ENCODE measurements at regions not wholly inside any gene's neighbourhood (a gene's known extent, or its start where the extent isn't known, plus 50 kb on each side); places are given as distances from the start of the nearest gene placed in this dataset.
"Not testable (repeated sequence)": the region's sequence is repeated elsewhere in the genome, so short reads cannot be mapped to it uniquely, and the experiment has no call there.

- DNase-seq (ENCODE audit: extremely low spot score): no peak
- Histone ChIP-seq H3K27ac (ENCODE audit: low read depth) (no peak overlapping the region), H3K4me3 (ENCODE audit: low read depth, low read length) (no peak overlapping the region), H3K36me3 (ENCODE audit: insufficient read depth) (no peaks in the 10 kb centered on the region), H3K4me1 (ENCODE audit: insufficient read depth) (no peaks in the 10 kb centered on the region)
- 36% methylated on average over 1 of the region's 1 CpG for WGBS
These were observed 1565.9 kb upstream of the WWC1 start for GRCh38 chr5:166725593-166725992.

GRCh38 chr5:166726406-166726805, 1565.0 kb upstream of the WWC1 start:
- 78% methylated on average over 1 of the region's 1 CpG for WGBS
- Histone ChIP-seq H3K27ac (ENCODE audit: low read depth) (no peak overlapping the region), H3K4me3 (ENCODE audit: low read depth, low read length) (no peak overlapping the region), H3K4me1 (ENCODE audit: insufficient read depth) (no peaks in the 10 kb centered on the region), H3K36me3 (ENCODE audit: insufficient read depth) (no peaks in the 10 kb centered on the region)
- DNase-seq (ENCODE audit: extremely low spot score): no peak

GRCh38 chr5:166742951-166743350, 1548.5 kb upstream of the WWC1 start:
- WGBS: 86% methylated on average over 4 of the region's 4 CpGs
- H3K4me3 ChIP-seq (ENCODE audit: low read depth, low read length): not testable (repeated sequence)

GRCh38 chr5:166746506-166746905, 1544.9 kb upstream of the WWC1 start:
- WGBS: 92% methylated on average over 2 of the region's 2 CpGs
- no peaks in the 10 kb centered on the region for H3K4me1 ChIP-seq (ENCODE audit: insufficient read depth)
- H3K36me3 ChIP-seq (ENCODE audit: insufficient read depth): no peaks in the 10 kb centered on the region
- H3K27ac ChIP-seq (ENCODE audit: low read depth): no peak overlapping the region
- no peak overlapping the region for H3K4me3 ChIP-seq (ENCODE audit: low read depth, low read length)
- DNase-seq (ENCODE audit: extremely low spot score): no peak

More at GRCh38 chr5:166742951-166743350, 1548.5 kb upstream of the WWC1 start:
- not testable (repeated sequence) for H3K4me1 ChIP-seq (ENCODE audit: insufficient read depth); H3K36me3 ChIP-seq (ENCODE audit: insufficient read depth); H3K27ac ChIP-seq (ENCODE audit: low read depth); DNase-seq (ENCODE audit: extremely low spot score)

GRCh38 chr5:166750376-166750775, 1541.1 kb upstream of the WWC1 start:
- Histone ChIP-seq H3K4me3 (ENCODE audit: low read depth, low read length) (no peak overlapping the region), H3K36me3 (ENCODE audit: insufficient read depth) (no peaks in the 10 kb centered on the region), H3K27ac (ENCODE audit: low read depth) (no peak overlapping the region), H3K4me1 (ENCODE audit: insufficient read depth) (no peaks in the 10 kb centered on the region)
- DNase-seq (ENCODE audit: extremely low spot score): no peak

- Histone ChIP-seq H3K4me3 (ENCODE audit: low read depth, low read length) (no peak overlapping the region), H3K4me1 (ENCODE audit: insufficient read depth) (no peaks in the 10 kb centered on the region), H3K36me3 (ENCODE audit: insufficient read depth) (no peaks in the 10 kb centered on the region), H3K27ac (ENCODE audit: low read depth) (no peak overlapping the region)
- no peak for DNase-seq (ENCODE audit: extremely low spot score)
These were observed 1533.3 kb upstream of the WWC1 start for GRCh38 chr5:166758151-166758550.

- Histone ChIP-seq H3K27ac (ENCODE audit: low read depth) (no peak overlapping the region), H3K4me1 (ENCODE audit: insufficient read depth) (no peaks in the 10 kb centered on the region), H3K36me3 (ENCODE audit: insufficient read depth) (no peaks in the 10 kb centered on the region), H3K4me3 (ENCODE audit: low read depth, low read length) (no peak overlapping the region)
- DNase-seq (ENCODE audit: extremely low spot score): no peak
- 74% methylated on average over 5 of the region's 5 CpGs for WGBS
These were observed 1523.6 kb upstream of the WWC1 start for GRCh38 chr5:166767858-166768257.

- Histone ChIP-seq H3K4me1 (ENCODE audit: insufficient read depth) (no peaks in the 10 kb centered on the region), H3K36me3 (ENCODE audit: insufficient read depth) (no peaks in the 10 kb centered on the region), H3K4me3 (ENCODE audit: low read depth, low read length) (no peak overlapping the region), H3K27ac (ENCODE audit: low read depth) (no peak overlapping the region)
- WGBS: 48% methylated on average over 2 of the region's 2 CpGs
- DNase-seq (ENCODE audit: extremely low spot score): no peak
These were observed 1522.9 kb upstream of the WWC1 start for GRCh38 chr5:166768536-166768935.

- no peak overlapping the region for H3K4me3 ChIP-seq (ENCODE audit: low read depth, low read length)
- no peak overlapping the region for H3K27ac ChIP-seq (ENCODE audit: low read depth)
- H3K36me3 ChIP-seq (ENCODE audit: insufficient read depth): no peaks in the 10 kb centered on the region
- WGBS: 33% methylated on average over 1 of the region's 1 CpG
- no peak for DNase-seq (ENCODE audit: extremely low spot score)
- H3K4me1 ChIP-seq (ENCODE audit: insufficient read depth): no peaks in the 10 kb centered on the region
These were observed 1518.7 kb upstream of the WWC1 start for GRCh38 chr5:166772770-166773169.

GRCh38 chr5:166781737-166782136, 1509.7 kb upstream of the WWC1 start:
- DNase-seq (ENCODE audit: extremely low spot score): no peak
- Histone ChIP-seq H3K4me3 (ENCODE audit: low read depth, low read length) (no peak overlapping the region), H3K36me3 (ENCODE audit: insufficient read depth) (no peaks in the 10 kb centered on the region), H3K4me1 (ENCODE audit: insufficient read depth) (no peaks in the 10 kb centered on the region), H3K27ac (ENCODE audit: low read depth) (no peak overlapping the region)
- 15% methylated on average over 4 of the region's 4 CpGs for WGBS

- no peak for DNase-seq (ENCODE audit: extremely low spot score)
- WGBS: 96% methylated on average over 29 of the region's 29 CpGs
- no peak overlapping the region for H3K4me3 ChIP-seq (ENCODE audit: low read depth, low read length)
- no peaks in the 10 kb centered on the region for H3K4me1 ChIP-seq (ENCODE audit: insufficient read depth)
- H3K27ac ChIP-seq (ENCODE audit: low read depth): no peak overlapping the region
- H3K36me3 ChIP-seq (ENCODE audit: insufficient read depth): no peaks in the 10 kb centered on the region
These were observed 1506.8 kb upstream of the WWC1 start for GRCh38 chr5:166784545-166785078.

- H3K36me3 ChIP-seq (ENCODE audit: insufficient read depth): no peaks in the 10 kb centered on the region
- H3K4me1 ChIP-seq (ENCODE audit: insufficient read depth): no peaks in the 10 kb centered on the region
- no peak for DNase-seq (ENCODE audit: extremely low spot score)
- no peak overlapping the region for H3K27ac ChIP-seq (ENCODE audit: low read depth)
- WGBS: 89% methylated on average over 2 of the region's 2 CpGs
- H3K4me3 ChIP-seq (ENCODE audit: low read depth, low read length): no peak overlapping the region
These were observed 1505.3 kb upstream of the WWC1 start for GRCh38 chr5:166786178-166786577.

- Histone ChIP-seq H3K4me1 (ENCODE audit: insufficient read depth) (no peaks in the 10 kb centered on the region), H3K36me3 (ENCODE audit: insufficient read depth) (no peaks in the 10 kb centered on the region), H3K27ac (ENCODE audit: low read depth) (no peak overlapping the region), H3K4me3 (ENCODE audit: low read depth, low read length) (no peak overlapping the region)
- no peak for DNase-seq (ENCODE audit: extremely low spot score)
- WGBS: 82% methylated on average over 8 of the region's 8 CpGs
These were observed 1504.6 kb upstream of the WWC1 start for GRCh38 chr5:166786889-166787288.

GRCh38 chr5:166788050-166788449, 1503.4 kb upstream of the WWC1 start:
- no peaks in the 10 kb centered on the region for H3K36me3 ChIP-seq (ENCODE audit: insufficient read depth)
- WGBS: 25% methylated on average over 1 of the region's 1 CpG
- DNase-seq (ENCODE audit: extremely low spot score): no peak
- no peak overlapping the region for H3K27ac ChIP-seq (ENCODE audit: low read depth)
- no peaks in the 10 kb centered on the region for H3K4me1 ChIP-seq (ENCODE audit: insufficient read depth)
- H3K4me3 ChIP-seq (ENCODE audit: low read depth, low read length): no peak overlapping the region

- 56% methylated on average over 3 of the region's 3 CpGs for WGBS
- H3K36me3 ChIP-seq (ENCODE audit: insufficient read depth): no peaks in the 10 kb centered on the region
- no peak overlapping the region for H3K4me3 ChIP-seq (ENCODE audit: low read depth, low read length)
- H3K4me1 ChIP-seq (ENCODE audit: insufficient read depth): no peaks in the 10 kb centered on the region
- no peak for DNase-seq (ENCODE audit: extremely low spot score)
- H3K27ac ChIP-seq (ENCODE audit: low read depth): no peak overlapping the region
These were observed 1495.7 kb upstream of the WWC1 start for GRCh38 chr5:166795756-166796155.
